GM21825 (cell line): ENCODE measurements at regions not wholly inside any gene's neighbourhood (a gene's known extent, or its start where the extent isn't known, plus 50 kb on each side); places are given as distances from the start of the nearest gene placed in this dataset.
"Not testable (repeated sequence)": the region's sequence is repeated elsewhere in the genome, so short reads cannot be mapped to it uniquely, and the experiment has no call there.

Source experiments
- ATAC-seq: cut with Tn5 transposase; IDR thresholded peaks from one replicate; pipeline ENCODE4 v1.9.1; 2021; ENCODE audit warnings: mild to moderate bottlenecking, moderate library complexity; ENCODE audit not compliant: unreplicated experiment

GRCh38 chrX:138954976-138955375, 243.5 kb upstream of the FGF13 start:
- ATAC-seq = no peak

- ATAC-seq = no peak
These were observed 235.4 kb upstream of the FGF13 start for GRCh38 chrX:138946926-138947325.

GRCh38 chrX:138945219-138945618, 233.7 kb upstream of the FGF13 start:
- ATAC-seq = no peak

GRCh38 chrX:138939038-138939437, 227.5 kb upstream of the FGF13 start:
- no peak for ATAC-seq

GRCh38 chrX:138938003-138938402, 226.5 kb upstream of the FGF13 start:
- no peak for ATAC-seq

GRCh38 chrX:138931212-138931611, 219.7 kb upstream of the FGF13 start:
- no peak for ATAC-seq

- ATAC-seq = no peak
These were observed 219.0 kb upstream of the FGF13 start for GRCh38 chrX:138930583-138930945.

GRCh38 chrX:138929926-138930582, 218.5 kb upstream of the FGF13 start:
- ATAC-seq = no peak

GRCh38 chrX:138928737-138929459, 217.4 kb upstream of the FGF13 start:
- ATAC-seq = no peak

GRCh38 chrX:138925330-138925729, 213.8 kb upstream of the FGF13 start:
- no peak for ATAC-seq

GRCh38 chrX:138923805-138924204, 212.3 kb upstream of the FGF13 start:
- no peak for ATAC-seq

- ATAC-seq = no peak
These were observed 209.5 kb upstream of the FGF13 start for GRCh38 chrX:138921031-138921430.

- no peak for ATAC-seq
These were observed 206.3 kb upstream of the FGF13 start for GRCh38 chrX:138917781-138918180.

- no peak for ATAC-seq
These were observed 203.2 kb upstream of the FGF13 start for GRCh38 chrX:138914767-138915166.

- ATAC-seq = no peak
These were observed 197.1 kb upstream of the FGF13 start for GRCh38 chrX:138908577-138908976.

GRCh38 chrX:138897621-138898492, 186.3 kb upstream of the FGF13 start:
- ATAC-seq = no peak

GRCh38 chrX:138890491-138890890, 179.0 kb upstream of the FGF13 start:
- ATAC-seq = no peak

GRCh38 chrX:138889149-138889548, 177.6 kb upstream of the FGF13 start:
- ATAC-seq = no peak

- ATAC-seq = no peak
These were observed 175.3 kb upstream of the FGF13 start for GRCh38 chrX:138886769-138887168.

- no peak for ATAC-seq
These were observed 174.4 kb upstream of the FGF13 start for GRCh38 chrX:138885886-138886285.

GRCh38 chrX:138880293-138880692, 168.8 kb upstream of the FGF13 start:
- not testable (repeated sequence) for ATAC-seq

- no peak for ATAC-seq
These were observed 166.2 kb upstream of the FGF13 start for GRCh38 chrX:138877746-138878145.
